22Rv1 (cell line): ENCODE measurements at regions not wholly inside any gene's neighbourhood (a gene's known extent, or its start where the extent isn't known, plus 50 kb on each side); places are given as distances from the start of the nearest gene placed in this dataset.

Experiments
- ZFX ChIP-seq: fragments of 450-650 bp; IDR thresholded peaks from 2 replicates; pipeline ENCODE4 v1.6.1; 2017; ENCODE audit warnings: antibody characterized with exemption, borderline replicate concordance
- TF ChIP-seq, protein P1 (sequence below): fragments of 450-650 bp; IDR thresholded peaks from 2 replicates; pipeline ENCODE4 v1.5.1; 2017; ENCODE audit warnings: mild to moderate bottlenecking

GRCh38 chr22:46027211-46028105 is 50.5 kb upstream of the WNT7B start:
- TF ChIP-seq, protein P1, sequence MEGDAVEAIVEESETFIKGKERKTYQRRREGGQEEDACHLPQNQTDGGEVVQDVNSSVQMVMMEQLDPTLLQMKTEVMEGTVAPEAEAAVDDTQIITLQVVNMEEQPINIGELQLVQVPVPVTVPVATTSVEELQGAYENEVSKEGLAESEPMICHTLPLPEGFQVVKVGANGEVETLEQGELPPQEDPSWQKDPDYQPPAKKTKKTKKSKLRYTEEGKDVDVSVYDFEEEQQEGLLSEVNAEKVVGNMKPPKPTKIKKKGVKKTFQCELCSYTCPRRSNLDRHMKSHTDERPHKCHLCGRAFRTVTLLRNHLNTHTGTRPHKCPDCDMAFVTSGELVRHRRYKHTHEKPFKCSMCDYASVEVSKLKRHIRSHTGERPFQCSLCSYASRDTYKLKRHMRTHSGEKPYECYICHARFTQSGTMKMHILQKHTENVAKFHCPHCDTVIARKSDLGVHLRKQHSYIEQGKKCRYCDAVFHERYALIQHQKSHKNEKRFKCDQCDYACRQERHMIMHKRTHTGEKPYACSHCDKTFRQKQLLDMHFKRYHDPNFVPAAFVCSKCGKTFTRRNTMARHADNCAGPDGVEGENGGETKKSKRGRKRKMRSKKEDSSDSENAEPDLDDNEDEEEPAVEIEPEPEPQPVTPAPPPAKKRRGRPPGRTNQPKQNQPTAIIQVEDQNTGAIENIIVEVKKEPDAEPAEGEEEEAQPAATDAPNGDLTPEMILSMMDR: no peak
- no peak for TF ChIP-seq ZFX
